LNCAP (cell line): ENCODE measurements at regions not wholly inside any gene's neighbourhood (a gene's known extent, or its start where the extent isn't known, plus 50 kb on each side); places are given as distances from the start of the nearest gene placed in this dataset.

Experiments used
- TF ChIP-seq, protein P1 (sequence below): fragments of 450-650 bp; IDR thresholded peaks from 2 replicates; pipeline ENCODE4 v1.5.1; 2017; ENCODE audit warnings: mild to moderate bottlenecking

DNA sequence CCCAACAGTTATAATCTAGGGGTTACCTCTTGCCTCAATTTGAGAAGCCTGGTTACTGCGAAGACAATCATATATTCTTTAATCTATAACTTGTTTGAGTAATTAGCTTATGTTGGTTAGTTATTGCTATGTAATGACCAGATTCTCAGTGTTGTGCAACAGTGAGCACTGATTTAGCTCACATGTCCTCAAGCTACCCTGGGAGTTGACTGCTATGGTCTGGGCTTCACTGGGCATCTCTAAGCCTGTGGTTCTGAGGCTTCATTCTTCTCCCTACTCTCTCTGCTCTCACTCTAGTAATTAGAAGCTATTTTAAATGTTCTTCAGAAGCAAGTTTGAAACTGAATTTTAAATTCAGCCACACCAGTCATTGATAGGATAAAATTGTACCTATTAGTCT, 371.8 kb downstream of the PBX1 start:
- TF ChIP-seq, protein P1, sequence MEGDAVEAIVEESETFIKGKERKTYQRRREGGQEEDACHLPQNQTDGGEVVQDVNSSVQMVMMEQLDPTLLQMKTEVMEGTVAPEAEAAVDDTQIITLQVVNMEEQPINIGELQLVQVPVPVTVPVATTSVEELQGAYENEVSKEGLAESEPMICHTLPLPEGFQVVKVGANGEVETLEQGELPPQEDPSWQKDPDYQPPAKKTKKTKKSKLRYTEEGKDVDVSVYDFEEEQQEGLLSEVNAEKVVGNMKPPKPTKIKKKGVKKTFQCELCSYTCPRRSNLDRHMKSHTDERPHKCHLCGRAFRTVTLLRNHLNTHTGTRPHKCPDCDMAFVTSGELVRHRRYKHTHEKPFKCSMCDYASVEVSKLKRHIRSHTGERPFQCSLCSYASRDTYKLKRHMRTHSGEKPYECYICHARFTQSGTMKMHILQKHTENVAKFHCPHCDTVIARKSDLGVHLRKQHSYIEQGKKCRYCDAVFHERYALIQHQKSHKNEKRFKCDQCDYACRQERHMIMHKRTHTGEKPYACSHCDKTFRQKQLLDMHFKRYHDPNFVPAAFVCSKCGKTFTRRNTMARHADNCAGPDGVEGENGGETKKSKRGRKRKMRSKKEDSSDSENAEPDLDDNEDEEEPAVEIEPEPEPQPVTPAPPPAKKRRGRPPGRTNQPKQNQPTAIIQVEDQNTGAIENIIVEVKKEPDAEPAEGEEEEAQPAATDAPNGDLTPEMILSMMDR: no peak

DNA sequence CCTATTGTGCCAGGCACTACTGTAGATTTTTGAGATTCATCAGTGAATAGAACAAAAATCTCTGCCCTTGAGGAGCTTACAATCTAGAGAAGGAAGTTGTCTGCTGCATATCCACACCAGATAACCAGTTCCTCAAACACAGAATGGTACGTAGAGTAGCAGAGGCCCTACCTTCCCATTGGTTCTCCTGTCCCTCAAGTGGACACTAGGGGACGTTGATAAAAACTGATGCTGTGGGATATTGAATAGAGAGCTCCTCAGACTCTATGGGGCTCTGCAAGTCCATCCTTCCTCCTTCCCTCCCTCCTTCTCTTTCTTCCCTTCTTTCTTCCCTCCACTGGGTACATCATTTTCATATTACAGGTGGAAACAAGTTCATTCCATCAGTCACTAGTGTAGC, 371.3 kb downstream of the PBX1 start:
- TF ChIP-seq, protein P1: no peak

DNA sequence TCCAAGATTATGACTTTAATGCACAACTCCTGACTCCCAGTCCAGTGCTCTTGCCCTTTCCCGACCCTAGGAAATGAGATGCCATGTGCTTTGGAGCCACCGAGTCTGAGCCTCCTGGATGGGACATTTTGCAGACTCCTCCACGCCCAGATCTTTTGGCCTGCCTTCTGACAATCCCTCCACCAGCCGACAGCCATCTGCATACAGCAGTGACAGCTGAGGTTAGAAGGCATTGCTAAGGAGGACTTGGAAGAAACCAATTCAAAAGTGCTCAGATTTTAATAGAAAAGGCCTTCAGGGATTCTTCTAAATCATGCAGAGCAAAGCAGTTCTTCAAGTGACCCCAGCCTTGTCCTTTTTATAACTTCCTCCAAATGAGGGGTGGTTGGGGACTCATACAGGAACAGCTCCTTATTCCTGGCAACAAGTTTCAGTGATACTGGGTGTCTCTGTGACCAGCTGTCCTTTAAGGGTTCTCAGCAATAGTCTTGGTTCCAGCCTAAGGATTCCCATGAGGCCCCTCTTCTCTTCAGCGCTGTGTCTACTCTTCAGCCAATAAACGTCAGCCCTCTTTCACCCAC, 369.3 kb downstream of the PBX1 start:
- TF ChIP-seq, protein P1: no peak

DNA sequence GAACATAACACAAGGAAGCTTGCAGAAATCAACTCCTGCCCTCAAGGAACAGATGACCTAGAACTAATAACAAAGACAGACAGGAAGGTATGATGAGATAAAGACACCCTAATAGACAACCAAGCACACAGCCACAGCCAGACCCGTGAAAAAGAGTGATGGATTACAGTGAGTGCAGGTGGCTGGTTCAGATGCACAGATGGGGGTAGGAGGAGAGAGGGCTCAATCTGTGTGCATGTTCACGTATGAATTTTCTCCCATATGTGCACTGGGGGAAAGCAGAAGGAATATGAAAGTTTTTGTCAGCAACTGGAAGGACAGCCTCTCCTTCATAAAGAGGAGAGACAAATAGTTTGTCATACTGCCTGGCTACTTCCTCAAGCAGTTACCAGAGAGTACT, 367.1 kb downstream of the PBX1 start:
- TF ChIP-seq, protein P1: no peak

DNA sequence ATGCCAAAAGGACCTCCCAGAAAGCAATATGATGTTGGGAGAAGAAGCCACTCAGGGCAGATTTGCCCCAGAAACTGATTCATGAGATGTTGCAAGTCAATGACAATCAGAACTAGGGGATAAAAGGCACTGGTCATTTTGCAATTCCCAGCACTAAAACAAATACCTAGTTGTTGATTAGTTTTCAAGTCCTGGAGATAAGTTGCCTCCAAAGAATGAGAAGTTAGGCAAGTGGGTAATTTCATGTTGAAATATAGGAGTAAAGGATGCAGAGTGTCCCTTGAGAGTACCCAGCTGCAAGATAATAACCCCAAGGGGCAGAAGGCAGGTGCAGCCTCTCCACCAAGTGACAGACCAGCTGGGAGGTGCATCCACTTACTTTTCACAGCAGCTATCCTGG, 363.6 kb downstream of the PBX1 start:
- TF ChIP-seq, protein P1: no peak

DNA sequence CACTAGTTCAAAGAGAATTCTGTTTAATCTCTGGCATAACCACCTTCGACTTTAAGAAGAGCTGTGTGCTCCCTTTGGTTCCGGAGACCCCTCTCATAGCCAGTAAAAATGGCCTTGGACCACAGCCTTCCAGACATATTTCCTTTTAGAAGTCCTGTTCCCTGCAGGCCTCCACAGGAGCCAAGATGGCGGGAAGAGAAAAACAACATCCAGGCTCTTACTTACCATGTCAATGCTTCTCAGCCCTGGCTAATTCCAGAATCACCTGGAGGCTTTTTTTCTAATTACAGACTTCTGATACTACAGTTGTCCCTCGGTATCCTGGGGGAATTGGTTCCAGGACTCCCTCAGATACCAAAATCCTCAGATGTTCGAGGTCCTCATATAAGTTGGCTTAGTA, 362.5 kb downstream of the PBX1 start:
- TF ChIP-seq, protein P1: no peak

DNA sequence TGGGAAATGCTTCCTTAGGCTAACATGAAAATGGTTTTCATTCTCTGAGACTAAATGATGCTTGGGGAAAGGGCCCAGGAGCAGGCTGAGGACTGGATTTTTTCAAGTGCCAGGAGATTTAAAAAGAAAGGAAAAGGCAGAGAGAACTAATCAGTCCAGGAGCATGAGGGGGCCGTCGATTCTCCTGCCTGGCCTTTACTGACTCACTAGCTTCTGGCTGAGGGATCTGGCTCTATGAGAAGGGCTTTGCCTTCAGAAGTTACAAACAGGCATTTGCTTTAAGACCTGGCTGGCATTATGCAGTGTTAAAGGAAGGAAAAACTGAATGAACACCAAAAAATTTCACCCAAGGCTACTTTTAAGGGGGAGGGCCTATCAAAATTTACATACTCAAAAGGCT, 359.2 kb downstream of the PBX1 start:
- TF ChIP-seq, protein P1: no peak

DNA sequence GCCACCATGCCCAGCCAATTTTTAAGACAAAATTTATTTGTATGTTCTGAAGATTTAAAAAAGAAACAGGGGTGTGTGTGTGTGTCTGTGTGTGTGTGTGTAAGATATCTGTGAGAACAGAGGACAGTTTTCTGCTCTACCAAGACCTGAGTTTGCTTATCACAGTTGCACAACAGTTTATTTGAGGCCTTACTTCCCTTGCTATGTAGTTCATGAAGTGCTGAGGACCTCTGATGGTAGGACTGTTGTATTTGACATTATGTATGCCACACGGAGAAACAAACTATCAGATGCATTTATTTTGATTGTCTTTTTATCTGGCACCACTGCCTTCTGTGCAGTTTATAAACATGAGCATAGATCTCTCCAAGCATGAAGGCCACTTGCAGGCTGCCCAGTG, 355.2 kb downstream of the PBX1 start:
- TF ChIP-seq, protein P1: peak; percentile 18; the same call in 1 of the 2 replicates
